ENCODE measurements at regions not wholly inside any gene's neighbourhood (a gene's known extent, or its start where the extent isn't known, plus 50 kb on each side); places are given as distances from the start of the nearest gene placed in this dataset.

GRCh38 chr4:165588534-165589315, 209.9 kb downstream of the CPE start:
- TF ChIP-seq EZH2 (IDR thresholded peaks at IDR 0.05; ENCODE audit: insufficient read depth, low read length) (no peak), CTCF (IDR thresholded peaks at IDR 0.05; ENCODE audit: insufficient read depth, low read depth, low read length) (no peak)

Measured in astrocyte (in vitro differentiated cells and primary cell).